ENCODE measurements at regions not wholly inside any gene's neighbourhood (a gene's known extent, or its start where the extent isn't known, plus 50 kb on each side); places are given as distances from the start of the nearest gene placed in this dataset.

DNA sequence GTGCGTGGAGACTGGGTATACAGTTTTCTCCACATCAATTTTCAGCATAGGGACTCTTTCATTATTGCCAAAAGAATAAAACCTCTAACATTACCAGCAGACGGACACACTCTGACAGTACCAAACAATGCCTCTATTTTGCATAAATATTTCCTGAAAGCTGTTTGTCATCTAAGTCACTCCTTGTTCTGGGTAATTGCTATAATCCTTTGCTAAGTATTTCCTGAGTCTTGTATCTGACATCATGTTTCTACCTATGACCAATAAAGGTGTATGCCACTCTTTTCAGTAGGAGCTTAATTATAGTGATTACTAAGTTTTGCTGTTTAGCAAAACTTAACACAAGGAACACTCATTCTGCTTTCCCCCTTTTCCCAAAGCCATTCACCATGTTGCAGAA lies 886.5 kb downstream of the SLITRK6 start:
- TF ChIP-seq, protein P1, sequence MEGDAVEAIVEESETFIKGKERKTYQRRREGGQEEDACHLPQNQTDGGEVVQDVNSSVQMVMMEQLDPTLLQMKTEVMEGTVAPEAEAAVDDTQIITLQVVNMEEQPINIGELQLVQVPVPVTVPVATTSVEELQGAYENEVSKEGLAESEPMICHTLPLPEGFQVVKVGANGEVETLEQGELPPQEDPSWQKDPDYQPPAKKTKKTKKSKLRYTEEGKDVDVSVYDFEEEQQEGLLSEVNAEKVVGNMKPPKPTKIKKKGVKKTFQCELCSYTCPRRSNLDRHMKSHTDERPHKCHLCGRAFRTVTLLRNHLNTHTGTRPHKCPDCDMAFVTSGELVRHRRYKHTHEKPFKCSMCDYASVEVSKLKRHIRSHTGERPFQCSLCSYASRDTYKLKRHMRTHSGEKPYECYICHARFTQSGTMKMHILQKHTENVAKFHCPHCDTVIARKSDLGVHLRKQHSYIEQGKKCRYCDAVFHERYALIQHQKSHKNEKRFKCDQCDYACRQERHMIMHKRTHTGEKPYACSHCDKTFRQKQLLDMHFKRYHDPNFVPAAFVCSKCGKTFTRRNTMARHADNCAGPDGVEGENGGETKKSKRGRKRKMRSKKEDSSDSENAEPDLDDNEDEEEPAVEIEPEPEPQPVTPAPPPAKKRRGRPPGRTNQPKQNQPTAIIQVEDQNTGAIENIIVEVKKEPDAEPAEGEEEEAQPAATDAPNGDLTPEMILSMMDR (IDR thresholded peaks at IDR 0.05) = no peak
- Mint-ChIP-seq H3K9me3 (peaks cover 4% of the 10 kb centered on the region), H3K36me3 (ENCODE audit: low read depth) (no peaks in the 10 kb centered on the region), H3K27me3 (no peaks in the 10 kb centered on the region), H3K27ac (no peak overlapping the region), H3K4me3 (no peak overlapping the region), H3K4me1 (no peaks in the 10 kb centered on the region)
- ChIA-PET CTCF (no interaction called here), POLR2A (no interaction called here)
- intact Hi-C loops (cut with micrococcal nuclease) = no loop called here
- ATAC-seq (ENCODE audit: low read depth) = no peak
- DNase-seq = no peak

DNA sequence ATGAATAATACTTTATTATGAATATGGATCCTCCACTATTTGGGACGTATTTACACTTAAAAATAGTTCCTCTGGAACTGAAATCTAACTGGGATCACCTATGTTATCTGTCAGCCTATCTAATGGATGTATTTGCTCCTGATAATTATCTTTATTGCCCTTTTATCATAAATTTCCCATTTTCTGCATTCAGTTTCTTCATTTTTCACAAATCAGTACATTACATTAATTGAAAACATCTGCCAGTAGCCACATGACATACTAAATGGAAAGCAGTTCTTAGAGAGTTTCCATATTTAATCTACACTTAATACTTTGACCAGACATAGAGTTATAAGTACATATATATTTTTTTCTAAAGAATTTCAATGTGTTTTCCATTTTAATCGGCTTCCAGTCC lies 888.8 kb downstream of the SLITRK6 start:
- DNase-seq = no peak
- intact Hi-C loops (cut with micrococcal nuclease) = no loop called here
- Mint-ChIP-seq H3K4me3 (no peak overlapping the region), H3K9me3 (peaks cover 7% of the 10 kb centered on the region), H3K4me1 (no peaks in the 10 kb centered on the region), H3K27me3 (no peaks in the 10 kb centered on the region), H3K27ac (no peak overlapping the region), H3K36me3 (ENCODE audit: low read depth) (no peaks in the 10 kb centered on the region)
- TF ChIP-seq, protein P1 (IDR thresholded peaks at IDR 0.05) = no peak
- ATAC-seq (ENCODE audit: low read depth) = no peak
- ChIA-PET CTCF (no interaction called here), POLR2A (no interaction called here)

DNA sequence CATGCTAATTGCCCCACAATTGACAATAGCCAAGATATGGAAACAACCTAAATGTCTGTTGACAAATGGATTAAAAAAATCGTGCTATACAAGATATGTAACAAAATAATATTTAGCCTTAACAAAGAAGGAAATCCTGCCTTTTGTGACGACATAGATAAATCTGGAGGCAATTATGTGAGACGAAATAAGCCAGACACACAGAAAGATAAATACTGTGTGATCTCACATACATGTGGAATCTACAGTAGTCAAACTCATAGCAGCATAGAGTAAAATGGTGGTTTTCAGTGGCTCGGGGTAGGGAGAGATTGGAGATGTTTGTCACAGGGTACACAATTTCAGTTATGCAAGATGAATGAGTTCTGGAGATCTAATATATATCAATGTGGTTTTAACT lies 895.8 kb downstream of the SLITRK6 start:
- CTCF ChIA-PET = no interaction called here
- peaks cover 6% of the 10 kb centered on the region for H3K9me3 Mint-ChIP-seq
- no peaks in the 10 kb centered on the region for H3K36me3 Mint-ChIP-seq (ENCODE audit: low read depth)
- H3K4me1 Mint-ChIP-seq = no peaks in the 10 kb centered on the region
- H3K27me3 Mint-ChIP-seq = no peaks in the 10 kb centered on the region
- POLR2A ChIA-PET = interaction anchor here (0.6 kb wide), 1 partner anchor 1883 kb away, joined by 3 read pairs; no protein-coding TSS in a partner anchor
- TF ChIP-seq, protein P1 (IDR thresholded peaks at IDR 0.05) = no peak
- DNase-seq = no peak
- H3K27ac Mint-ChIP-seq = no peak overlapping the region
- intact Hi-C loops (cut with micrococcal nuclease) = no loop called here
- no peak overlapping the region for H3K4me3 Mint-ChIP-seq
- no peak for ATAC-seq (ENCODE audit: low read depth)

DNA sequence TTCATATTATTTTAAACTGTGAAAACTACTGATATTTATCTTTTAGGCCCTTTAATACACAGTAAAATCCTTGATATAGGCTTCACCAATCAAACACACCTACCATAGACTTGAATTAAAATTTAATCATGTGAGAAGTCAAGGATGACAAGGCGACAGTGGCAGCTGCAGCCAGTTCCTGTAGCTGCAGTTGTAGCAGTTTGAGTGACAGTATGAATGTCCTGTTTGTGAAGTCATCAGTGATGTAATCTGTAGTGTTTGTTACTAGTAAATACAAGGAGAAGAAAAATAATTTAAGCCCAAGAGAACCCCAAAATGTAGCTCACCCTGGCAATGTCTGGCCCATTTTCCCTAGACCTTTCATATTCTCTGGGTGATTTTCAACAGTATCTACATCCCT lies 897.0 kb downstream of the SLITRK6 start:
- no peak for ATAC-seq (ENCODE audit: low read depth)
- ChIA-PET POLR2A (no interaction called here), CTCF (no interaction called here)
- Mint-ChIP-seq H3K4me3 (no peak overlapping the region), H3K4me1 (no peaks in the 10 kb centered on the region), H3K27me3 (no peaks in the 10 kb centered on the region), H3K27ac (no peak overlapping the region), H3K9me3 (peaks cover 6% of the 10 kb centered on the region), H3K36me3 (ENCODE audit: low read depth) (no peaks in the 10 kb centered on the region)
- intact Hi-C loops (cut with micrococcal nuclease) = no loop called here
- TF ChIP-seq, protein P1 (IDR thresholded peaks at IDR 0.05) = no peak
- no peak for DNase-seq

DNA sequence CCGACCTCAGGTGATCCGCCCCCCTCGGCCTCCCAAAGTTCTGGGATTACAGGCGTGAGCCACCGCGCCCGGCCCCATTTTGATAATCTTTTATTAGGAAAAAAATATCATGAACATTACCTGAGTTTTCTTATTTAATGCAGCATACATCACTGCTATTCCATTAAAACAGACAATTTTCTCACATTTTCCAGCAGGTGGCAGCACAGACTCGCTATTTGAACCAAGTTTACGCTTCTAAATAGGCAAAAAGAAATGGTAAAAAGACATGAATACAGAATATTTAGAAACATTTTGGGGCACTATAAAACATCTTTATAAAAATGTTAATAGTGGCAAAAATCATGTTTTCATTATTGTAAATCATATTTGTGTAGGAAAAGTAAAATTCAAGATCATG lies 903.1 kb downstream of the SLITRK6 start:
- no peak overlapping the region for H3K27ac Mint-ChIP-seq
- no peak for ATAC-seq (ENCODE audit: low read depth)
- no peaks in the 10 kb centered on the region for H3K36me3 Mint-ChIP-seq (ENCODE audit: low read depth)
- no peak for DNase-seq
- TF ChIP-seq, protein P1 (IDR thresholded peaks at IDR 0.05) = no peak
- ChIA-PET POLR2A (no interaction called here), CTCF (no interaction called here)
- H3K9me3 Mint-ChIP-seq = no peaks in the 10 kb centered on the region
- H3K27me3 Mint-ChIP-seq = no peaks in the 10 kb centered on the region
- no peak overlapping the region for H3K4me3 Mint-ChIP-seq
- no peaks in the 10 kb centered on the region for H3K4me1 Mint-ChIP-seq
- intact Hi-C loops (cut with micrococcal nuclease) = loop anchor here (1.0 kb wide), 2 partner anchors 910 to 932 kb away; no protein-coding TSS in a partner anchor

All from activated B cell treated with CpG ODN at 0.5 μM for 24 hours (primary cell).